H1 (cell line): ENCODE measurements at regions not wholly inside any gene's neighbourhood (a gene's known extent, or its start where the extent isn't known, plus 50 kb on each side); places are given as distances from the start of the nearest gene placed in this dataset.

Experiments
- CHD1 ChIP-seq: IDR thresholded peaks from 2 replicates; pipeline ENCODE4 v1.6.1; 2012; ENCODE audit warnings: low read depth, low read length, improper control_type of control experiment
- EP300 ChIP-seq, 2 experiments: IDR thresholded peaks; 1 replicate in 1 of 2; 2 replicates in 1 of 2; pipeline ENCODE4 v1.6.1; 2011 to 2012; ENCODE audit warnings: low read depth in 2 of 2, low read length in 2 of 2, mild to moderate bottlenecking in 2 of 2, borderline replicate concordance in 1 of 2, inconsistent platforms in 1 of 2, moderate library complexity in 1 of 2
- GABPA ChIP-seq: IDR thresholded peaks from 2 replicates; pipeline ENCODE4 v1.6.1; 2011; ENCODE audit warnings: mild to moderate bottlenecking, low read length, moderate library complexity, borderline replicate concordance; ENCODE audit not compliant: insufficient read depth
- KDM1A ChIP-seq: fragments of 200-600, 300-600 bp; sonication (generic); IDR thresholded peaks from 2 replicates; pipeline ENCODE4 v1.7.1; 2016; ENCODE audit warnings: mild to moderate bottlenecking, low read length, borderline replicate concordance
- POLR2AphosphoS5 ChIP-seq: IDR thresholded peaks from 2 replicates; pipeline ENCODE4 v1.6.1; 2011; ENCODE audit warnings: low read depth, low read length
- TAF7 ChIP-seq: optimal IDR thresholded peaks from 2 replicates; pipeline ENCODE3; 2011; ENCODE audit warnings: low read depth, mild to moderate bottlenecking, inconsistent platforms, low read length, moderate library complexity, borderline replicate concordance

GRCh38 chr2:177143444-177143843, 69.2 kb upstream of the HNRNPA3 start (continued):
- TF ChIP-seq GABPA: no peak
- no peak for TF ChIP-seq CHD1
- TF ChIP-seq POLR2AphosphoS5: no peak
- no peak for TF ChIP-seq EP300 (IDR thresholded peaks at IDR 0.05; ENCODE audit: borderline replicate concordance in 1 of 2, low read depth in 2 of 2, low read length in 2 of 2)
- TF ChIP-seq TAF7: no peak
- no peak for TF ChIP-seq KDM1A
- TF ChIP-seq, all 59 proteins: peak for 0
